GM12891 (cell line): ENCODE measurements at regions not wholly inside any gene's neighbourhood (a gene's known extent, or its start where the extent isn't known, plus 50 kb on each side); places are given as distances from the start of the nearest gene placed in this dataset.
"Not testable (repeated sequence)": the region's sequence is repeated elsewhere in the genome, so short reads cannot be mapped to it uniquely, and the experiment has no call there.

Experiments used
- DNase-seq: peaks from one replicate; pipeline ENCODE4 v3.0.0; 2011; ENCODE audit warnings: low spot score; ENCODE audit not compliant: insufficient read length
- FAIRE-seq: peaks from 2 replicates; lab custom pipeline; 2011; peaks lifted over from hg19 to GRCh38; lab: Jason Lieb, UNC
- PAX5 ChIP-seq: IDR thresholded peaks from 2 replicates; pipeline ENCODE4 v1.6.1; 2011; ENCODE audit warnings: low read length, moderate library complexity, mild to moderate bottlenecking; ENCODE audit not compliant: insufficient read depth, severe bottlenecking
- POLR2A ChIP-seq: IDR thresholded peaks from 2 replicates; pipeline ENCODE4 v1.6.1; 2011; ENCODE audit warnings: low read depth, low read length, control low read depth
- POLR2AphosphoS5 ChIP-seq: IDR thresholded peaks from 2 replicates; pipeline ENCODE4 v1.6.1; 2011; ENCODE audit warnings: low read depth, low read length, control low read depth
- POU2F2 ChIP-seq: IDR thresholded peaks from 2 replicates; pipeline ENCODE4 v1.6.1; 2011; ENCODE audit warnings: low read depth, mild to moderate bottlenecking, control low read depth, low read length, moderate library complexity
- SPI1 ChIP-seq: IDR thresholded peaks from 2 replicates; pipeline ENCODE4 v1.6.1; 2011; ENCODE audit warnings: low read depth, low read length, control low read depth
- TAF1 ChIP-seq: IDR thresholded peaks from 2 replicates; pipeline ENCODE4 v1.6.1; 2011; ENCODE audit warnings: low read depth, low read length, control low read depth

DNA sequence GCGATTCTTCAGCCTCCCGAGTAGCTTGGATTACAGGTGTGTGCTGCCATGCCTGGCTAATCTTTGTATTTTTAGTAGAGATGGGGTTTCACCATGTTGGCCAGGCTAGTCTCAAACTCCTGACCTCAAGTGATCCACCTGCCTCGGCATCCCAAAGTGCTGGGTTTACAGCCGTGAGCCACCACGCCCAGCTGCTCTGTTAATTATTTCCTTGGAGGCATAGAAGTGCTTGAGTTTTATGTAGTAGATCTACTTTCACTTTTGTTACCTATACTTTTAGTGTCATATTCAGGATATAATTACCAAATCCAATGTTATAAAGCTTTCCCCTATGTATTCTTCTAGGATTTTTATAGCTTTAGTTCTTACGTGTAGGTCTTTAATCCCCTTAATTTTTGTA, 1093.0 kb downstream of the GATA3 start:
- TF ChIP-seq POU2F2 (no peak), PAX5 (no peak), TAF1 (no peak), POLR2AphosphoS5 (no peak), POLR2A (no peak), SPI1 (no peak)
- FAIRE-seq: no peak
- no peak for DNase-seq

DNA sequence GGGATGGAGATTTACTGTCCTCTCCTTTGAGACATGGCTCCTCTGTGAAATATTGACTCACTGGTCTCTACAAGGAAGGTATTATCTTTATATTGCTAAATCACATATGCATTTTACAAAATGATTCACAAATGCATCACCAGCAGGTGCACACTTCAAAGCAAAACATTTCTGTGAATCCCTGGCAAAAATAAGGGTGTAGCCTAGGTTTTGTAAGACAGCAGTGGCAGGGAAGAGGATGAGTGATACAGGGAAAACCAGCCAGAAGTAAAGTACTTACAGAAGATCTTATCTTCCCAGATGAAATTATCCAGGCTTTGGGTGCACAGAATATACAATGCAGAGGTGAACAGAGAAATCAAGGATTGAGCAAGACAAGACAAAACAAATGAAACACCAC, 1094.6 kb downstream of the GATA3 start:
- FAIRE-seq (no peak), DNase-seq (no peak)
- TF ChIP-seq TAF1 (no peak), SPI1 (no peak), POU2F2 (no peak), POLR2A (no peak), PAX5 (no peak), POLR2AphosphoS5 (no peak)

DNA sequence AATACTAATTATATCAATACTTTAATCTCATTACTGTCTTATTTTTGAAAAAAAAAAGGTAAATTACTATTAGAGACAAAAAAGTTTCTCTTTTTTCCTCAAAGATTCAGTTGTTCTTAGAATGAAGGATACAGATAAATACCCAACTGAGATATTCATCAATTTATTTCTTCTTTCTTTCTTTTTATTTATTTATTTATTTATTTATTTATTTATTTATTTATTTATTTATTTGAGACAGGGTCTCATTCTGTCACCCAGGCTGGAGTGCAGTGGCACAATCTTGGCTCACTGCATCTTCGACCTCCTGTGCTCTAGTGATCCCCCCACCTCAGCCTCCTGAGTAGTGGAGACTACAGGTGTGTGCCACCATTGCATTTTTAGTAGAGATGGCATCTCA, 1098.6 kb downstream of the GATA3 start:
- not testable (repeated sequence) for DNase-seq, FAIRE-seq

DNA sequence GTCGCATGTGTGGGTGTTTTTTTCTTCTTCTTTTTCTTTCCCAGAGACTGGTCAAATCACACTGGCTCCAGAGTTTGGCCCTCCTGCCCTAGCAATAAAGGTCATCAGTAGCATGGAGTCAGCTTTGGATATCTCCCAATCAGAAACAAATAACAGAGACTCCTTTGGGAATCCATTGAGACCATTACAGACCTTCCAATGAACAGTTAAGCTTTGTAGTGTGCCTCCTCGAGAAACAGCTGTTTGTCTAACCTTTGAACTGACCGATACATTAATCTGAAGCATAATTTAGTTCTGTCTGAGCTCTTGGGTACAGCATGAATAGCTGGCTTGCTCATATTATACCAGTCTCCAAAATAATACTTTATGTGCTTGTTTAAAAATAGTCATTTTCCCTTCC, 1103.2 kb downstream of the GATA3 start:
- TF ChIP-seq TAF1 (no peak), SPI1 (no peak), POLR2A (no peak), PAX5 (no peak), POU2F2 (no peak)
- DNase-seq (no peak), FAIRE-seq (no peak)

DNA sequence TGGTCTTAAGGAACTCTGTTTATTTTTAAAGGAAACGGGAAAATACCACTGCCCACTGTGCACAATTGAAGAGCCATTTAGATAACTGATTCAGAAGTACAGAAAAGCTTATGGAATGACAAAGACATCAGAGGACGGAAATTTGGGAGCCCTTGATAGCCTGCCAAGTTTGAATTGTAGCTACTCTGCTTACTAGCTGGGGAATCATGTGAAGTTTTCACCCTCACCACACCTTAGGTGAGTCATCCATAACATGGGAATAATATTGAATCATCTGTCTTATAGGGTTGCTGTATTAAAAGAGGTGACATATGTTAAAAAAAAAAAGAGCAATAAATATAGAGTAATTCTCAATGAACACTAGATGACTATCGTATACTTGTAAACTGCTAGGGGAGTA, 1104.2 kb downstream of the GATA3 start:
- DNase-seq: no peak
- no peak for FAIRE-seq
- TF ChIP-seq PAX5 (no peak), SPI1 (no peak), POLR2AphosphoS5 (no peak), POLR2A (no peak), TAF1 (no peak), POU2F2 (no peak)

DNA sequence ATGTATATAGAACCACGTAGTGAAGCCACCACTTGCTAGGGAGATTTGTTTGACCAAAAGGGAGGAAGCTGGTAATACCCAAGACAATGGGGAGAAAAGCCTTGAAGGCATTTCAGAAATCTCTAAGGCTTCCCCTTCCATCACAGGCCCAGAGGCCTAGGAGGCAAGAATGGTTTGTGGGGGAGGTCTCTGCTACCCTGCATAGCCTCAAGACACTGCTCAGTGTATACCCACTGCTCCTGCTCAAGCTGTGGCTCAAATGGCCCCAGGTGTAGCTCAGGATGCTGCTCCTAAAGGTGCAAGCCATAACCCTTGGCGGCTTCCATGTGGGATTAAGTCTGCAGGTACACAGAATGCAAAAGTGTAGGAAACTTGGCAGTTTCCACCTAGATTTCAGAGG, 1105.8 kb downstream of the GATA3 start:
- no peak for FAIRE-seq
- DNase-seq: no peak
- TF ChIP-seq POLR2A: no peak

DNA sequence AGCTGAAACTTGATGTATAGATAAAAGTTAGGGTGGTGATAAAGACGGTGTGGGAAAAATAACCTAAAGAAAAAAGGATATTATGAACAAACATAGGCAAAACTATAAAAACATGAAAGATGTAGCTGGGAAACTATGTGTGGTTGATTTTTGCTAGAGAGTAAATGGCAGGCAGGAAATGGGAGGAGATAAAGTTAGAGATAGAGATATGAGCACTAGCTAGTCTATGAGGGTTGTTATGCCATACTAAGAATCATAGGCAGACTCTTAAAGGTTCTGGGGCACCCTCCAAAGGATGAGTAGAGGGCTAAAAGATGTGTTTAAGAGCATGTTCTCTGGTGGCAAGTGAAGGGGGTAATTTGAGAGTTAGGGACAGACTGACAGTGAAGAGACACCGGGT, 1109.2 kb downstream of the GATA3 start:
- no peak for TF ChIP-seq POLR2AphosphoS5
- no peak for TF ChIP-seq POU2F2
- TF ChIP-seq PAX5: no peak
- no peak for TF ChIP-seq SPI1
- no peak for TF ChIP-seq POLR2A
- FAIRE-seq (no peak), DNase-seq (no peak)

DNA sequence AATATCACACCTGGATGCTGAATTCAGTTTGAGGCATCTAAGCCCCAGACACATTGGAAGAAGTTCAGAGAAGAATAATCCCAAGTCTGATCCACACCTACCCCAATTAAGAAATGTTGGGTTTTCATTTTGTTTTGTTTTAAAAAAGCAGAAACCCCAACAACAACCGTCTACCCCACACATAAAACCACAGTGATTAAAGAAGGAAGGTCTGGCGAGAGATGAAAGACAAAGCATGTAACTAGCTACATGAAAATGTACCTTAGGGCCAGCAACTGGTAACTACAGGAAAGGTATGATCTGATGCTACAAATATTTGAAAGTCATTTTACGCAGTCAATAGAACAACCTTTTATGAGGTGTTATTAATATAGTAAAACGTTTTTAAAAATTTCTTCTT, 1112.3 kb downstream of the GATA3 start:
- FAIRE-seq (no peak), DNase-seq (no peak)
- no peak for TF ChIP-seq POU2F2
- no peak for TF ChIP-seq POLR2AphosphoS5
- TF ChIP-seq TAF1: no peak
- no peak for TF ChIP-seq SPI1
- no peak for TF ChIP-seq POLR2A
- no peak for TF ChIP-seq PAX5

DNA sequence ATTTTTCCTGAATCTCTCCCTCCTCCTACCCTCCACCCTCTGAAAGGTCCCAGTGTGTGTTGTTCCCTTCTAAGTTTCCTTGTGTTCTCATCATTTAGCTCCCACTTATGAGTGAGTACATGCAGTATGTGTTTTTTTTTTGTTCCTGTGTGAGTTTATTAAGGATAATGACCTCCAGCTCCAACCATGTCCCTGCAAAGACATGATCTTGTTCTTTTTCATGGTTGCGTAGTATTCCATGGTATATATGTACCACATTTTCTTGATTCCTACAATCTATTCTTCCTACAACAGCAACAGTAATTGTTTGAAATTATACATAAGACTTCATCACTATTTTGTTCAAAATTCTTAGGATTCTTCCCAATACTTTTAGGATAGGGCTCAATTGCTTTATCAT, 1117.8 kb downstream of the GATA3 start:
- DNase-seq (no peak), FAIRE-seq (no peak)
- TF ChIP-seq SPI1 (no peak), POLR2AphosphoS5 (no peak), PAX5 (no peak), POLR2A (no peak), POU2F2 (no peak), TAF1 (no peak)

DNA sequence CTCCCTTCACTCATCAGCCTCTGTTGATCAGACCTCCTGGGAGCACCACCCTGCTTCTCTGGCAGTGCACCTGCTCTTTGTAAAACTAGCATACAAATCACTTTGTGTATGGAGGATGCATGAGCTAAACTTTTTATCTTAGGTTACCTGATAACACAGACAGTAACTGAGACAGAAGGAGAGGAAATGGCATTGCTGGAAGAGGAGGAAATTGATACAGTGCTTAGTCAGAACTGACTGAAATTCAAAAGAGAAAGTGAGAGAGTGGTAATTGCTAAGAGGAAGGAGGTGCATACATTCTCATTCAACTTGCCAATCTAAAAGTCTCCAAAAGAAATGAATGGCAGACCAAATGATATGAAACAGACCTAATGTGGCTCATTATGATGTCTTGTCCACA, 1120.7 kb downstream of the GATA3 start:
- no peak for DNase-seq
- TF ChIP-seq SPI1 (no peak), TAF1 (no peak), POLR2AphosphoS5 (no peak), POLR2A (no peak), PAX5 (no peak)
- FAIRE-seq: no peak

DNA sequence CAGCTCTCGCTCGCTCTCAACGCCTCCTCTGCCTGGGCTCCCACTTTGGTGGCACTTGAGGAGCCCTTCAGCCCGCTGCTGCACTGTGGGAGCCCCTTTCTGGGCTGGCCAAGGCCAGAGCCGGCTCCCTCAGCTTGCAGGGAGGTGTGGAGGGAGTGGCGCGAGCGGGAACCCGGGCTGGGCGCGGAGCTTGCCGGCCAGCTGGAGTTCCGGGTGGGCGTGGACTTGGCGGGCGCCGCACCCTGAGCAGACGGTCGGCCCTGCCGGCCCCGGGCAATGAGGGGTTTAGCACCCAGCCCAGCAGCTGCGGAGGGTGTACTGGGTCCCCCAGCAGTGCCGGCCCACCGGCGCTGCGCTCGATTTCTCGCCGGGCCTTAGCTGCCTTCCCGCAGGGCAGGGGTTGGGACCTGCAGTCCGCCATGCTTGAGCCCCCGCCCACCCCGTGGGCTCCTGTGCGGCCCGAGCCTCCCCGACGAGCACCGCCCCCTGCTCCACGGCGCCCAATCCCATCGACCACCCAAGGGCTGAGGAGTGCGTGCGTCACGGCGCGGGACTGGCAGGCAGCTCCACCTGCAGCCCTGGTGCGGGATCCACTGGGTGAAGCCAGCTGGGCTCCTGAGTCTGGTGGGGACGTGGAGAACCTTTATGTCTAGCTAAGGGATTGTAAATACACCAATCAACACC, 1128.9 kb downstream of the GATA3 start:
- FAIRE-seq, DNase-seq: not testable (repeated sequence)

DNA sequence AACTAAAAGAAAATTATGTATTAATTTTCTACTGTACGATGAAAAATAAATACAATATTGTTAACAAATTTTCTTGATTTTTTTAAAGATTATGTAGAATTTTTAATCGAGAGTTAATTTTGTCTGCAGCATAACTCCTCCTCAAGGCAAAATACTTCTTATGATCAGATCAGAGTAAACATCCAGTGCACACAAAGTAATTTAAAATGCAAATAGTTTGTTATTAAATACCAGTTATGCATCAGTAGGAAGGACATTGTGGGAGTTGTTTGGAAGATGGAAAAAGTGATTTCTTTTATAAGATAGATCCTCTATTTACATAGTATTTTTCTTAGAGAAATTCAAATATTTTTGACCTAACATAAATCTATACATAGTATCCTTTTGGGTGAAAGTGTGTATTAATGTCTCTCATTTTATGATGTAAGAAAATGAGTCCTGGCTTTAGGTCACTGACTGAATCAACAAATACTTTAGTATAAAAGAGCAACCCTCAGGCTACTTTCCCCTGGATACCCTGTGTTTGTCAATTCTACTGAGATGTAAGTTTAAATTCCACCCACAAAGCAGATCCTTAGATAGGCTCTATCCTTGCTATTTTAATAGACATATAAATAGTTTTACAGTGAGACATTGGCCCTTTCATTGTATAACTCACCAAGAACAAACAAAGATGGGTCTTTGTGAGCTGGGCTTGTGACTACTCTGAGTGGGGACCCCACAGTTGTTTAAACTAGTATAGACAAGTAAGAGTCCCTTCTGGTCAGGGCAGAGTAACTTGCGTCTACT, 1133.7 kb downstream of the GATA3 start:
- DNase-seq: no peak
- FAIRE-seq: no peak
- TF ChIP-seq POU2F2: no peak
- no peak for TF ChIP-seq POLR2AphosphoS5
